SU-DHL-6 (cell line): ENCODE measurements at regions not wholly inside any gene's neighbourhood (a gene's known extent, or its start where the extent isn't known, plus 50 kb on each side); places are given as distances from the start of the nearest gene placed in this dataset.

ENCODE experiments used
- CTCF ChIP-seq: fragments of 200-600 bp; sonication (generic); IDR thresholded peaks from one replicate; pipeline ENCODE4 v1.5.1; 2017; ENCODE audit warnings: antibody characterized with exemption, mild to moderate bottlenecking, low read length, moderate library complexity; ENCODE audit not compliant: insufficient read depth, poor library complexity, severe bottlenecking
- EZH2phosphoT487 ChIP-seq: fragments of 200-600 bp; sonication (generic), shearing (Covaris generic); conservative IDR thresholded peaks from 2 replicates; pipeline ENCODE4 v1.6.1; 2018; ENCODE audit warnings: mild to moderate bottlenecking, antibody characterized with exemption, low read length, moderate library complexity, mixed read lengths

DNA sequence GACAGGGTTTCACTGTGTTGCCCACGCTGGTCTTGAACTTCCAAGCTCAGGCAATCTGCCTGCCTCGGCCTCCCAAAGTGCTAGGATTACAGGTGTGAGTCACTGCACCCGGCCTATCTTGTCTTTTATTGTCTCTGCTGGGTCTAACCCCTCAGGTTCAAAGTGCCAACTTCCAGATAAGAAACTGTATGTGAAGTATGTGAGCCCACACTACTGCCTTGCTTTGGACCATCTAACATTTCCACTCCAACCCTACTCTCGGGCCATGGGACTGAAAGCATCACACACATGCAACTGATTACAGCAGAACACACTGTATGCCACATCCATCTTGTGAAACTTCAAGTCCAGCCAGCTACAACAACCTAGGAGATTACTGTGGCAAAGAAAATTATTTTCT is 256.1 kb upstream of the VEPH1 start:
- TF ChIP-seq CTCF, result no peak
- no peak for TF ChIP-seq EZH2phosphoT487
